ENCODE measurements at regions not wholly inside any gene's neighbourhood (a gene's known extent, or its start where the extent isn't known, plus 50 kb on each side); places are given as distances from the start of the nearest gene placed in this dataset.
"Not testable (repeated sequence)": the region's sequence is repeated elsewhere in the genome, so short reads cannot be mapped to it uniquely, and the experiment has no call there.

DNA sequence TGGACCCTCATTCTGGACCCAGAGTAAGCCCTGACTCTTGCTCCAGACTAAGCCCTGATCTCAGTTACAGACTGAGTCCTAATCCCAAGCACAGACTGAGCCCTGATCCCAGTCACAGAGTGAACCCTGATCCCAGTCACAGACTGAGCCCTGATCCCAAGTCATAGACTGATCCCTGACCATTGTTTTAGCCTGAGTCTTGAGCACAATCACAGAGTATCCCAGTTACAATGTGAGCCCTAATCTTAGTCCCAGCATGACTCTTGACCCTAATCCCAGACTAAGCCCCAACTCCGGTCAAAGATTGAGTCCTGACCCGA lies 240.6 kb downstream of the RBM19 start:
- DNase-seq = no peak

DNA sequence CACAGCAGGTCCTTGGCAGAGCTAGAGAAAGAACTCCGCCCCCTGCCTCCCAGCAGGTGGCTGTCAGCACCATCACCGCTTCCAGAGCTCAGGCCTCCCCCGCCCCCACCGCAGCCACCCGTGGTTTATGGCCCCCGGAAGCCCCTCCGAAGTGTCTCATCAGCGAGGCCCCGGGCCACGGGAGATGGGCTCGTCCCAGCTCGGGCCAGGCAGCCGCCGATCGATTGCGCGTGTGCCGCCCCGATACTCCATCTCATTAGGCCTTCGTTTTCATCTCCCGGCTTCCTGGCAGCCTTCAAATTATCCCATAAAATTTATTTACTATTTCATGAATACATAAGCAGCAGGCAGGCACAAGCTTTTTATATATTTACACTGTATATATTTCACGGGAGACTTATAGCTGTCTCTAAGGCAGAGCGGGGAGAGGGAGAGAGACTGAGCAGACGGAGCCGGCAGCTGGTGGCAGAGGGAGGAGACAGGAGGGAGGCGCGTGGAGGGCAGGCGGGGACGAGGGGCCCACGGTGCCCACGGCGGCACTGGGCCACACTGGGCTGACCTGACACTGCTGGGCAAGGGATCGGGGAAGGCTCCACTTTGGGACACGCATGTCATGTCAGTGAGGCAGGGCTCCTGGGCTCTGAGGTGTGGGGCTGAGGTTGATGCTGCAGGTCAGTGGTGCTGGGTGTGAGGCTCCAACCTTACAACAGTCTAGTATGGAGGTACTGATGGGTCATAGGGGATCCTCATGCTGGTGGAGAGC lies 241.2 kb downstream of the RBM19 start:
- DNase-seq = no peak

DNA sequence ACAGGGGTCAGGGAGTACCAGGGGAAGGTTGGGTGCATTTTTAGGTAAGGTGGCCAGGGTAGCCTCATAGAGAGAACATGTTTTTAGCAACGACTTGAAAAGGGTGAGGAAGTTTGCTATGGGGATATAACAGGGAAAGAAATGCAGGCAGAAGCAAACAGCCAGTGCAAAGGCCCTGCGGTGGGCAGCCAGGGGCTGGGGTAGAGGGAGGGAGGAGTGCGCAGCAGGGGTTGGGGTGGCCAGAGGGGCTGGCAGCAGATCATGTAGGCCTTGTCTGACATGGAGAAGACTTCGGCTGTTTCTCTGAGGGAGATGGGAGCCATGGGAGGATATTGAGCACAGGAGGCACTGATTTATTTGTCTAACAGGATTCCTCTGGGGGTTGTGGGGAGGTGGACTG lies 242.5 kb downstream of the RBM19 start:
- DNase-seq = no peak

DNA sequence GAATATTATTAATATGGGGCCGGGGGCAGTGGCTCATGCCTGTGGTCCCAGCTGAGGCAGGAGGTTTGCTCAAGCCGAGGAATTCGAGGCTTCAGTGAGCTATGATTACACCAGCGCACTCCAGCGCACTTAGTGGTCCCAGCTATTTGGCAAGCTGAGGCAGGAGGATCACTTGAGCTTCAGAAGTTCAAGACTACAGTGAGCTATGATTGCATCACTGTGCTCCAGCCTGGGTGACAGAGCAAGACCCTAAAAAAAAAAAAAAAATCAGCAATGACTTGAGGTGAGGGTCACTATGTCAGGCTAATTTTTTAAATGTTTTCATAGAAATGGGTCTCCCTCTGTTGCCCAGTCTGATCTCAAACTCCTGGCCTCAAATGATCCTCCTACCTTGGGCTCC lies 243.4 kb downstream of the RBM19 start:
- no peak for DNase-seq

DNA sequence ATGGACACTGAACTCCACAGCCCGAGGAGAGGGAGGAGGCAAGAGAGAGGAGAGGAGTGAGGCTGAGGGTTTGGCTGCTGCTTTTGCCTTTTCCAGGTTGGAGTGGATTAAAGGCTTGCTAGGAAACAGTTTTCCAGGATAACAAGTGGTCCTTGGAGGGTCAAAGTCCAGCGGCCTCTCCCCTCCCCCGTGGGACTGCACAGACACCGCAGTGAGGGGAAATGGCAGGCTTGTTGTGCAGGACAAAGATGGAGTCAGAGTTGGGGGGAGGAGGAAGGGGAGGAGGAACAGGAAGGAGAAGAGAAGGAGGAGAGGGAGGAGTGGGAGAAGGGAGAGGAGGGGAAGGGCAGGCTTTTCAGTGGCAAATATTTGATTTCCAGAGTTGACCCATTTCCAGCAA lies 245.5 kb downstream of the RBM19 start:
- DNase-seq = no peak

DNA sequence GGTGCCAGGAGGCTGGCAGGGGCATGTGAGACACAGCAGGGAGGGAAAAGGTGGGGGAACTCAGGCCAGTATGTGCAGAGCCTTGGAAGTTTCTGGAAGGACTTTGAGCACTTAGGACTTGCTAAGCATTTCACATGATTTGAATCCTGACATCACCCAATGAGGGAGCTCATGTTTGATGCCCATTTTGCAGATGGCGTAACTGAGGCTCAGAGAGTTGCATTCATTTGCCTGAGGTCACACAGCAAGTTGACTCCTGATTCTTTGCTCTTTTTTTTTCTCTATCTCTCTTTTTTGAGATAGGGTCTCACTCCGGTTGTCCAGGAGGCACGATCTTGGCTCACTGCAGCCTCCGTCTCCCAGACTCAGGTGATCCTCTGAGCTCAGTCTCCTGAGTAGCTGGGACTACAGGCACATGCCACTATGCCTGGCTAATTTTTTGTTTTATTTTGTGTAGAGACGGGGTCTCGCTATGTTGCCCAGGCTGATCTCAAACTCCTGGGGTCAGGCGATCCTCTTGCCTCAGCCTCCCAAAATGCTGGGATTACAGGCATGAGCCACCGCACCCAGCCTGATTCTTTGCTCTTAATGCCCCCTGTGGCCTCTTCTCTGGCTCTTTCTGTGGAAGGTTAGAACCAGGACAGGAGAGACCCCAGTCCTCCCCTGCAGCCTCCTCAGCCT lies 246.1 kb downstream of the RBM19 start:
- no peak for DNase-seq

DNA sequence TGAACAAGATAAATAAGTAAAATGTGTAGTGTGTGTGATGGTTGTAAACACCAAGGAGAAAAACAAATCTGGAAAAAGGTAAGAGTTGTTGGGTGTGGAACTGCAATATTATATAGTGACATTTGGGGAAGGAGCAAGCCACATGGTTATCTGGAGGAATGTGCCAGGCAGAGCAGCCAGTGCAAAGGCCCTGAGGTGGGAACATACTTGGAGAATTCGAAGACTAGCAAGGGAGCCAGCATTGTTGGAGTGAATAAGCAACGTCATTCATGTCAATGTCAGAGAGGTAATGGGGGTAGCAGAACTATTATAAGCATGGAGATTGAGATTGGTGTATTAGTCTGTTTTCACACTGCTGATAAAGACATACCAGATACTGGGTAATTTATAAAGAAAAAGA lies 241.5 kb upstream of the LHX5 start:
- no peak for DNase-seq

DNA sequence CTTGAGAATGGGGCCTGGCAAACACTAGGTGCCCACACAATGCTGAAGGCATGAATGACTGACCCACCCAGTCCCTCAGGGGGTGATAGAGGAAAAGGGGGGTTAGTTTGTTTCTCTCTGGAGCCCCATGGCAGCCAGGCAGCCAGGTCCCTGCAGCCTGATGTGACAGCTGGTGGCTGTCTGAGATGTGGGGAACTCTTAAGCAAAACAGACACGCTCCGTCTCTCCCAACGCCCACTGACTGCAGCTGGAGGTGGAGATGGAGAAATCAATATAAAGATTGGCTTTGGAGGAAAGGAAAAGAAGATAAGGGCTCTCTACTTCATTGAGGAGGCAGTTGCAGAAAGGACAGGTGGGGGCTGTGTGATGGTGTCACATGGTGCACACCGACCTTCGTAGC lies 240.8 kb upstream of the LHX5 start:
- DNase-seq = no peak

DNA sequence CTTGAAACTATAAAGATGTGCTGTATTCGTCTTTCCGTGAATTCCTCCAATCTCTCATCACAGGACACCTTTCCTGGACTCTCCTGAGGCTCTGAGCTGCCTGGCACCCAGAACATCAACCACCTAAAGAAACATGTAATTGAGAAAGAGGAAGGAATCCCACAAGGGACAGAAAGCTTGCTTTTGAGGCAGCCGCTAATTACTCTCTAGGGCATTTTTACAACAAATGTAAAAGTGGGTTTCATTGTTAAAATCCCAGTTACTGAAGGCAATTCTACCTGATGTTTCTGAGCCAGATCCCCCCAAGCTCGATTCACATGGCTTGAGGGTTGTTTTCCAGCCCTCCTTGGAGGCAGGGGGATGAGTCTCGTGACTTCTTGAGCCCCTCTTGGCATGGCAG lies 238.5 kb upstream of the LHX5 start:
- DNase-seq = no peak

DNA sequence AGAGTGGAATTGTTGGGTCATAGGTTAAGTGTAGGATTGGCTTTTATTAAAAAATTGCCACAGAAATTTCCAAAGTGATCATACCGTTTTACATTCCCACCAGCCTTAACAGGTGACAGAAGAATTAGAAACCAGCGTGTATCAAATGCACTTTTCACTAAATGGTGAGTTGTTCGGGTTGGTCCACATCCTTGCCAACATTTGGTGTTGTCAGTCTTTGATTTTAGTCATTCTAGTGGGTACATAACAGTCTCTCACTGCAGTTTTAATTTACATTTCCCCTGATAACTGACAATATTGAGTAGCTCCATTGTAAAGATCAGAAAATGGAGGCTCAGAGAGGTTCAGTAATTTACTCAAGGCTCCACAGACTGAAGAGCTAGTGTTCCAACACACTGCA lies 237.8 kb upstream of the LHX5 start:
- no peak for DNase-seq

DNA sequence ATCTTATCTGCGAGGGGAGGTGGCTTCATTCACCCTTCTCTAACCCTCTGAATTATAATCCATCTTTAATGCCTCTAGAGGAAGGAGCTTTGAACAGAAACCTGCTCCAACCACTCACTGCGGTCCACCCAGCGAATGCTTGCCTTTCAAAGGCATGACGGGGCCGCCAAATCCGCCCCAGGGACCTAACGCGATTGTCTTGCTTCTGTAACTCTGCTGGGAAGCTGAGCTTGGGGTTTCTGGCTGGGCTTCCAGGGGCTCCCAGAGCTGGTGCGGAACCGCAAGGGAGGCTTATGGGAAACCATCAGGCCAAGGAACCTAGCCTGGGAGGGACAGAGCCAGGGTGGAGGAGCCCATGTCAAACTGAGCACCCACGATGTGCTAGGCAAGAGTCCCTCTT lies 231.2 kb upstream of the LHX5 start:
- DNase-seq = no peak

DNA sequence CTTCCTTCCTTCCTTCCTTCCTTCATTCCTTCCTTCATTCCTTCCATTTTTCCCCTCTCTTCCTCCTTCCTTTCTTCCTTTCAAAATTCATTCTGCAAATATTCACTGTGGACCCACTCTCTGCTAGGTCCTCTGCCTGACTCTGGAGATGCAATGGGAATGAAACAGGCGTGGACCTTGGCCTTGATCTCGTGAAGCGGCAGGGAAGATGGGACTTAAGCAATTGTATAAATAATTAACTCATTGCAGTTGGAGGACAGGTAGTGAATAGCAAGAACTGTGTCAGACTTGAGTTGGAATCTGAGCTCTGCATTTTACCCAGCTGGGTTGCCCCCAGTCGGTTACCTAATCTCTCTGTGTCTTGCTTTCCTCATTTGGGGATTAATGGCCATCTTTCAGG lies 230.6 kb upstream of the LHX5 start:
- DNase-seq = no peak

DNA sequence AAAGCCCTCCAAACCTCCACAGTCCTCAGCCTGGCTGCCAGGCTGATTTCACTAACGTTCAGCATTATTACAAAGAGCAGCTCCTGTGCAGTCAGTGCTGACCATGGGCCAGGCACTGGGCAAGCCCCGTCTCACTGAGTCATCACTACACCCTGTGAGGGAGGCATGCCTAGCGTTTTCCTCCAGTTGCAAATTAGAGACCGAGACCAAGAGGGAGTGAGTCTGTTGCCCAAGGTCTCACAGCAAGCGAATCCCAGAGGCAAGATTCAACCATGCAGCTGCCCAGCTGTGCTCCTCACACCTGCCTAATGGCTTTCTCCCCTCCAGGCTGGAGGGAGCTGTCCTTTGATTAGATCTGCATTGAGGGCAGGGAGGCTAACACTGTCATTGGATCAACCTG lies 229.3 kb upstream of the LHX5 start:
- DNase-seq = no peak

DNA sequence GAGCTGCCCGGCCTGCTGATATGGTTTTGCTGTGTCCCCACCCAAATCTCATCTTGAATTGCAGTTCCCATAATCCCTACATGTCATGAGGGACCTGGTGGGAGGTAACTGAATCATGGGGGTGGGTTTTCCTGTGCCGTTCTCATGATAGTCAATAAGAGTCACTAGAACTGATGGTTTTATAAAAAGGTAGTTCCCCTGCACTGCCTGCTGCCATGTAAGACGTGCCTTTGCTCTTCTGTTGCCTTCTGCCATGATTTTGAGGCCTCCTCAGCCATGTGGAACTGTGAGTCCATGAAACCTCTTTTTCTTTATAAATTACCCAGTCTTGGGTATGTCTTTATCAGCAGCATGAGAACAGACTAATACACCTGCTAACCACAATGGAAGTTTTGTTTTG lies 228.3 kb upstream of the LHX5 start:
- not testable (repeated sequence) for DNase-seq

DNA sequence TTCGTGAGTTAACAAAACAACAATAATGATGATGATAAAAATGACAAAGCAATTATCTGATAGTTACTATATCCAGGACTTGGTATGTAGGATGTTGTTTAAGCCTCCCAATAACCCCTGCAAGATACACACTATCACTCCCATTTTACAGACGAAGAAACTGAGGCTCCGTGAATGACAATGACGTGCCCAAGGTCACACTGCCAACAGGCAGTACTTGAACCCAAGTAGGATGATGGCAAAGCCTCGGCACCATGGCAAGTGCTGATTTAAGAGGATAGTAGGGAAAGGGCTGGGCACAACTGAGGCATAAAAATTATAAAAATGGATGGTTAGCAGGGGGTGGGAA lies 226.8 kb upstream of the LHX5 start:
- no peak for DNase-seq

DNA sequence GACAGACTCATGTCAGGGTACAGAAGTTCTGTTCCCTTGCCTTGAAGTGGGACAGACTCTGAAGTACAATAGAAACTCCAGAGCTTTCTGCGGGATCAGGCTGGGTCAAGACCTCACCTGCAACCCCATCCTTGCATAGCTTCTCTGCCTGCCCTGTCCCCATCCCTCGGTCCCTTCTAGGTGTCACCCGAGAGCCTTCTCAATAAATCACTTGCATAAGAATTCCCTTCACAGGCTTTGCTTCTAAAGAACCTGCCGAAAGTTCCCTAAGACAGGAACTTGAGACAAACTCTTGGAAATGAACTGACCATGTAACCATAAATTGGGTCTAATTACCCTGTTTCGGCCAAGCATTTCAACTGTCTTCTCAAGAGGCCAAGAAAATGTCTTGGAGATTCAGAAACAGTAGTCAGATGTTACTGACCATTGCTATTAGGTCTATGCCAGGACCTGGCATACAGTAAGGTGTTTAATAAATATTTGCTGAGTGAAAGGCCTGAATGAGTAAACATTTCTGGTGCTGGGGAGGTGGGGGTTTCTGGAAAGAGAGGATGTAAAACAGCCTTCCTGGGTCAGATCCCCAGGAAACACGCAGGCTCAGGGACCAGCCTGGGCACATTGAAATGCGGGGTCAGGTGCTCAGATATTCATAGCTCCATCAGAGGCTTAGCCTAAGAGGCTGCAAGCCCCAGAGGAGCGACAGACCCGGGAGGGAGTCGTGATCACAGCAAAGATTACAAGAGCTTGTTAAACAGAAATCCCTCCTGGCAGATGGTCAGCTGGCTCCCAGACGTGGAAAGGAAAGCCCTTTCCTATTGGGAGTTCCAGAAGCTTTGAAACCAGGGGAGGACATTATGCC lies 226.2 kb upstream of the LHX5 start:
- no peak for DNase-seq

DNA sequence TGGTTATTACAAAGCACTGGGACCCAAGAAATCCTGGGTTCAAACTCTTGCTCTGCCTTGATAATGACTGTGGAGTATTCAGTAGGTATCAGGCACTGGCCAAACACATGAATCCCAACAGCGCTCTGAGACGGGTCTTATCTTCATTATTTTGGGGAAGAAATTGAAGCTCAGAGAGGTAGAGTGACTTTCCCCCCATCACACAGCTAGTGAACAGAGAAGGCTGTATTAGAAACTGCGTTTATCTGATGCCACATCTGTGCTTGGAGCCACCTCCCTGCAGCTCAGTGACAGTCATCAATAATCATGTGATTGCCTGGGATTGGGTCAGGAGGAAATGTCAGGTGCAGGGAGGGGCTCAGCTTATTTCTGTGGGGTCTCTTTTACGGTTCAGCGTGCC lies 225.4 kb upstream of the LHX5 start:
- no peak for DNase-seq

DNA sequence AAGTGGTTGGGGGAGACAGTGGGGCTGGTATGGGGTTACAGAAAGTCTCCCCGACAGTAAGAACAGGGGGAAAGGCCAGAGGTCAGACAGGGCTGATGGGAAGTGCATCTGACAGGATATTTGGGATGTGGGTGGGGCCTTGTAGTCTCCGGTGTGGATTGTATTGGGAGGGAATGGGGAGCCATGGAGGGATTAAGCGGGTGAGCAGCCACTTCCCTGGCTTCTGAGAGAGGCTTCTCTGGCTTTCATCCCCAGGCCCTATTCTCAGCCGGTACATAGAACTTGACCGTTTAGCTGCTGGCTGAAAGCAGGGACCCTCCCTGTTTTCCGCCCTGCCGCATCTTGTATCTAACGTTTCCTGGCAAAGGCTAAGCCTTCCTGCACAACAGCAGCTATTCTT lies 222.0 kb upstream of the LHX5 start:
- DNase-seq = no peak

DNA sequence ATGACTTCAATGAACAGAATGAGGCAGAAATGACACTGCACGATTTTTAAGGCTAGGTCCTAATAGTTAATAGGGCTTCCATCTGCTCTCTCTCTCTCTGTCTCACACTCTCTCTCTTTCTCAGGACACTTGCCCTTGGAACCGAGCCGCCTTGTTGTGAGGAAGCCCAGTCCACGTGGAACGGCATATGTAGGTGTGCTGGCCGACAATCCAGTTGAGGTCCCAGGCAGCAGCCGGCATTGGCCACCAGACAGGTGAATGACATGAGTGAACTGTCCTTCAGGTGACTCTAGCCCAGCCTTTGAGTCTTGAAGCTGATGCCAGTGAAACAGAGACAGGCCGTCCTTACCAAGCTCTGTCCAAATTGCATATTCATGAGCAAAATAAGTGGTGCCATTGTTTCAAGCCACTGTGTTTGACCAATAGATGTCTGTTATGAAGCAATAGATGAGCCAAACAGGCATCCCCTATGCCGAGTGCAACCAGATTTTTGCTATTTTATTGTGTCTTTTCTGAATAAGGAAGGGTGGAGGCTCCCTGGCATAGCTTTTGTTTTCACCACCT lies 217.5 kb upstream of the LHX5 start:
- no peak for DNase-seq

DNA sequence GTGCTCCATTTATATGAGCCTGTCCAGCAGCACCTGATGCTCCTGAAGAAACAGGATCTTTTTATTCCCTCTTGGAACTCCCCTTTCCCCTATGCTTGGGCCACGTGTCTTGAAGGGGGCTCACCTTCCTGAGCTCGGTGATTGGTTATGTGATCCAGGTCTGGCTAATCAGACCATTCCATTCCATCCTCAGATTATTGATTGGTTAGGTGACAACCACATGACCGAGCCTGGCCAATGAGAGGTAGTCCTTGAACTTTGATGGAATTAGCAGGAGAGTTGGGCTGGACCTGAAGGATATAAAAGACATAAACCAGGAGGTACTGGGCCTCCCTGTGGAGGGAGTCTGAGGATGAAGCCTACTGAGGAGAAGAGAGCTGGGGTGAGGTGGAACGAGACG lies 216.6 kb upstream of the LHX5 start:
- DNase-seq = no peak

DNA sequence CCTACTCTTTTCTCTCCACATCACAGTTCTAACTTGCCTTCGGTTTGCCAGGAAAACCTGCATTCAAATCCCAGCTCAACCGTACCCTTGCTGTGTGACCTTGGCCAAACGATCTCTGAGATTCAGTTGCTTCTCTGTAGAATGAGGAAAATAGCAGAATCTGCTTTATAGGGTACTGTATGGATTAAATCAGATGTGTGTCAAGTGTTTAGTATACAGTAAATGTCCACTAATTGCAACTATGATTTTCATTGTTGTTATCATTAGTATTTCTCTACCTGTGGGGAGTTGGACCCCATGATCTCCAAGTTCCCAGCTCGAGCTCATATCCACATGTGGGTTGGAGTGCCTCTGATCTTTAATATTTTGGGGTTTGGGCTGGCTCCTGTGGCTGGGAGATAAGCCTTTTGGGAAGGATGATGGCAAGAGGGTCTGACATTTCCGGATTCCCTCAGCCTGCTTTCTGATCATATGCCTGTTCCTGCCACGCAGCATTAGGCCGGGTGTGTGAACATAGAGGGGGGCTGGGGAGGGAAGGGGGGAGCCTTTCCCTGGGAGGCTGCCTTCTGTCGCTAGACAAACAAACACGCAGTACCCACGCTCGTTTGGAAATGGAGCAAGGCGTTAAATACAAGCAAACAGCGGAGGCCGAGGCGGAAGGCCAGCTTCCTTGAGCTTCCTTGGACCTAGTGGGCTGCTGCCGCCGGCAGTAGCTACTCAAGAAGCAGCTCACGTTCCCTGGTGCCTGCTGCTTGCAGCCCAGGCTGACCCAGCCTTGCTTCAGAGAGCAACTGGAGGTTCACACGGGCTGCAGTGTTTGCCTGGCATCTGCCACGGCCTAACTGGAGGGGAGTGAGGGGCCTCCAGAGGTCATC lies 213.5 kb upstream of the LHX5 start:
- DNase-seq = no peak

DNA sequence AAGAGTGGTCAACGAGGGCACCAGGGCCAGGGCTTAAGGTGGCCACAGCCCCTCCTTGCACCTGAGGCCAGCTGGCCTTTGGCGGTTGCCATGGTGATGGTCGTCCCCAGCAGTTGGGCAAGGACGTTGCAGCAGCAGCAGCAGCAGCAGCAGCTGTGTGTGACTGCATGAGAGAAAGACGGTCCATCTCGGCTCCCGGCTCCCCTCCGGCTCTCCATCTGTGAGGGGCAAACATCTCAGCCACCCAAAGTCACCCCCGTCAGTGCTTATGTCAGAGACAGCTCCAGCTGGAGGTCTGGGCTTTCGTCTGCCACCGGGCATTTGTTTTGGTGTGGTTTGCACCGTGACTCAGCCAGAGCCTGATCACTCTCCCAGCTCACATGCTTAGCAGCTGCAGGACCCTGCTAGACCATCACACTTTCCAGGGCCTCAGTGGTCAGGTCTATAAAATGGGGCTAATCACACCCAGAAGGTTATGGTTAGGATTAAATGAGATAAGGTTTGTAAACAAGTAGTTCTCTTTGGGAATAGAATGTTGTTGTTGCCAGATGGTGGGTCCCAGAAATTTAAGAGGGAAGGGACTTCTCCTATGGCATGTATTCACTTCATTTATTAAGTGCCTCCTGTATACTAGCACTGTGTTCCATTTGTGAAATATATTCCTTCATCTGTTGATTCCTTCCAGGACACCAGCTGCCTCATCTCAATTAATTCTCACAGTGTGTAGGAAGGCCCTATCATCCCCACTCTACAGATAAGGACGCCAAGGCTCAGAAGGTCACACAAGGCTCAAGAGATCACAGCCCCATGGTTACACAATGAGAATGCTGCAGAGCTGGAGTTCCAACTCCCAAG lies 212.6 kb upstream of the LHX5 start:
- DNase-seq = no peak

Measured in activated T-cell treated with anti-CD3 and anti-CD28 coated beads, Interleukin-2, amount 50 U/mL, for 48 hours (primary cell).